BLaER1 treated with 17β-estradiol and CSF1 and Interleukin-3, amounts not matched to agents 10 nM and 100 nM (cell line): ENCODE measurements at regions not wholly inside any gene's neighbourhood (a gene's known extent, or its start where the extent isn't known, plus 50 kb on each side); places are given as distances from the start of the nearest gene placed in this dataset.
A peak's percentile ranks its signal among the peaks of the same experiment; 100 is the strongest.

ENCODE experiments used
- H3K27ac ChIP-seq, 11 experiments: shearing (Covaris generic); formaldehyde crosslinking; 2 replicates each; pipeline ENCODE4 v1.8.1; 2022
- H3K27me3 ChIP-seq, 11 experiments: shearing (Covaris generic); formaldehyde crosslinking; 2 replicates each; pipeline ENCODE4 v1.8.1; 2022
- H3K36me3 ChIP-seq, 11 experiments: shearing (Covaris generic); formaldehyde crosslinking; 2 replicates each; pipeline ENCODE4 v1.8.1; 2022
- H3K4me1 ChIP-seq, 10 experiments: shearing (Covaris generic); formaldehyde crosslinking; 2 replicates each; pipeline ENCODE4 v1.8.1; 2022
- H3K4me2 ChIP-seq, 11 experiments: shearing (Covaris generic); formaldehyde crosslinking; 2 replicates each; pipeline ENCODE4 v1.8.1; 2022
- H3K4me3 ChIP-seq, 10 experiments: shearing (Covaris generic); formaldehyde crosslinking; 2 replicates each; pipeline ENCODE4 v1.8.1; 2022
- H3K9ac ChIP-seq, 11 experiments: shearing (Covaris generic); formaldehyde crosslinking; 2 replicates each; pipeline ENCODE4 v1.8.1; 2022
- H3K9me3 ChIP-seq, 11 experiments: shearing (Covaris generic); formaldehyde crosslinking; replicated peaks in 1 of 11; 2 replicates each; pipeline ENCODE4 v1.8.1; 2022
- H4K20me1 ChIP-seq, 11 experiments: shearing (Covaris generic); formaldehyde crosslinking; 2 replicates each; pipeline ENCODE4 v1.8.1; 2022
- Cebpa-rat ChIP-seq, 11 experiments: shearing (Covaris generic); IDR thresholded peaks; 2 replicates each; pipeline ENCODE4 v1.8.1; 2022

DNA sequence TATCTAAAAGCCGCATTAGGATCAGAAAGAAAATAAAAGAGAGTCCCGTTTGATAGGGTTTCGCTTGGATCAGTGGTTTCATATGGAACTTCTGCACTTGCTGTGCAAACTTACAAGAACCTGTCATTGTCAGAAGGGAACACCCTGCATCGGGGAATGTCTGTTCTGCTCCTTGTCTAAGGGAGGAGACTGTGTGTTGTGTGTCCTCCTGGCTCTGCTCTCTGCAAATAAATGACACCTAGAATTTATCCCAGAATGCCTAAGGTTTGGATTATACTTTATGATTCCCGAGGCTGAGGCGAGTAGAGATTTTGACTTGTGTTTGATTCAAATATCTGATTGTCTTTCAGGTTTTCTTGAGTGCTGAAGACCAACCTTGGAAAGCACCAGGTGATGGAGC is 785.1 kb downstream of the GALR1 start:
- Histone ChIP-seq H3K27ac (no peak overlapping the region), H3K9me3 (peaks cover 0 to under 1% (median 0%) of the 10 kb centered on the region in 11 experiments; a peak in 1 of 22 replicates)
- no peak for TF ChIP-seq Cebpa-rat (IDR thresholded peaks at IDR 0.05)

DNA sequence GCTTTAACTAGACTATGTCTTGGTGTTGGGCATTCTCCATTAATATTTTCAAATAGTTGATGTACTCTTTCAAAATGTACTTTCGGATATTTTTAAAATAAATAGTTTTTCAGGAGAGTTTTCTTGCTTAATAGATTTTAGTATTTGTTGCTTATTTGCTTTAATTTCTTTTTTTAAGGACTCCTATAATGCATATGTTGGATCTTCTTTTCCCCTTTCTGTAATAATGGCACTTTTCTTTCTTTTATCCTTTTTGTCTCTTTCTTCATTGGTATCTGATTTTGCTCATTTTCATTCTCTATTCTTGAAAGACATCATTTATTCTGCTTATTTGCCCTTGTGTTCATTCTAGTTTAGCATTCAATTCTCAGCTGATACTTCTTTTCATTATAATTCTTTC is 791.6 kb downstream of the GALR1 start:
- Histone ChIP-seq H3K27me3 (no peaks in the 10 kb centered on the region), H3K9ac (no peak overlapping the region), H3K4me2 (no peak overlapping the region), H3K4me1 (peaks cover 0 to 8% (median 0%) of the 10 kb centered on the region in 10 experiments; a peak in 5 of 20 replicates), H3K27ac (no peak overlapping the region), H3K36me3 (no peaks in the 10 kb centered on the region), H3K4me3 (no peak overlapping the region), H4K20me1 (no peaks in the 10 kb centered on the region), H3K9me3 (peaks cover 19 to 33% (median 25%) of the 10 kb centered on the region in 11 experiments)
- TF ChIP-seq Cebpa-rat (IDR thresholded peaks at IDR 0.05) = no peak

More for the DNA sequence above, 785.1 kb downstream of the GALR1 start:
- Histone ChIP-seq H3K27me3 (no peaks in the 10 kb centered on the region), H3K36me3 (no peaks in the 10 kb centered on the region), H3K9ac (no peak overlapping the region), H3K4me2 (no peak overlapping the region), H3K4me3 (no peak overlapping the region), H4K20me1 (no peaks in the 10 kb centered on the region), H3K4me1 (peaks cover 0 to 7% (median 2%) of the 10 kb centered on the region in 10 experiments; a peak in 5 of 20 replicates)

DNA sequence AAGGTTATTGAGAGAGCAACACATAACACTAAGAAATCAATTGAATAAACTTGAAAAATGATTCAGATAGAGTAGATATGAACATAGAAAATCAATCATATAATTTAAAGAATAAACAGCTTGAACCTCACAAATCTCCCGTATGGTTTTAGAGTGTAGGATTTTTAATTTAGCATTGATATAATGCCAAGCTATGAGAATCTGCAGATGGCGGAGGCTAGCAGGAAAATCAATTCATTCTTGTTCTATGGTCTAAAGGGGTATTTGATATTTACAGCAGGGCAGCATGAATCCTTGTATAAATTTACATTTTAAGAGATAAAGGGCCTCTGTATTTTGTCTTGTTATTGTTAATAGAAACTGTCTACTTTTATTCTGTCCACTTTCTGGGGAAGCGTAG is 797.0 kb downstream of the GALR1 start:
- no peak overlapping the region for H3K4me2 ChIP-seq
- TF ChIP-seq Cebpa-rat (IDR thresholded peaks at IDR 0.05) = no peak
- peaks cover 10 to 17% (median 13%) of the 10 kb centered on the region in 11 experiments; a peak in 20 of 22 replicates for H3K9me3 ChIP-seq
- no peaks in the 10 kb centered on the region for H4K20me1 ChIP-seq
- no peak overlapping the region for H3K4me3 ChIP-seq
- H3K9ac ChIP-seq = no peak overlapping the region
- H3K36me3 ChIP-seq = no peaks in the 10 kb centered on the region
- no peaks in the 10 kb centered on the region for H3K27me3 ChIP-seq
- H3K4me1 ChIP-seq = peaks cover 0 to 8% (median 0%) of the 10 kb centered on the region in 10 experiments; a peak in 5 of 20 replicates
- no peak overlapping the region for H3K27ac ChIP-seq

DNA sequence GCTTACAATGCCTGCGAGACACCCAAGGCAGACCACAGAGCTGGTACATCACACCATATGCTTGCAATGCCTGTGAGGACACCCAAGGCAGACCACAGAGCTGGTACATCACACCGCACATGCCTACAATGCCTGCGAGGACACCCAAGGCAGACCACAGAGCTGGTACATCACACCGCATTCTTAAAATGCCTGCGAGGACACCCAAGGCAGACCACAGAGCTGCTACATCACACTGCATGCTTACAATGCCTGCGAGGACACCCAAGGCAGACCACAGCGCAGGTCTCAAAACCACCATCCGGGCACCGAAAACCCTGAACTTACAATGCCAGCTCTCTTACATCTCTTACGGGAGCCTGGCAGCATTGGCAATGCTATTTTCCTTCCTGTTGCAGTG is 799.6 kb downstream of the GALR1 start:
- no peaks in the 10 kb centered on the region for H3K27me3 ChIP-seq
- H3K9ac ChIP-seq = no peak overlapping the region
- no peak overlapping the region for H3K27ac ChIP-seq
- no peaks in the 10 kb centered on the region for H3K36me3 ChIP-seq
- H4K20me1 ChIP-seq = no peaks in the 10 kb centered on the region
- H3K4me1 ChIP-seq = no peaks in the 10 kb centered on the region
- TF ChIP-seq Cebpa-rat (IDR thresholded peaks at IDR 0.05) = no peak
- no peak overlapping the region for H3K4me2 ChIP-seq
- no peaks in the 10 kb centered on the region for H3K9me3 ChIP-seq
- no peak overlapping the region for H3K4me3 ChIP-seq

DNA sequence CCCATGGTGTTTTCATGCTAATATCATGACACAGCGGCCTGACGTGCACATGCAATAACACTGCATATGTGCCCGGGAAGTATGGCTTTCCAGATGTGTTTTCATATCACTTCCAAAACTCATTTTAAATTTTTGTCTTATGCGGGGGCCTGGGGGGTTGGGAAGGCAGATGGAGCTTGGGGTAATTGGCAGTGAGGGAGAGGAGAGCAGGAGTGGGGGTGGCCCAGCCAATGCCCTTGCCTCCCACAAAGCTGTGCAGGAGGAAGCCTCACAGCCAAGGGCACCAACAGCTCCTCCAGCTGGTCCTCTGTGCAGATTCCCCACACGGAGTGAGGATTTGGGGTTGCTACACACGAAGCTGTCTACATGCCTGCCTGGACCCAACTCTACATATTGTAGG is 805.2 kb downstream of the GALR1 start:
- no peak for TF ChIP-seq Cebpa-rat (IDR thresholded peaks at IDR 0.05)
- H3K27ac ChIP-seq = no peak overlapping the region
- no peak overlapping the region for H3K9ac ChIP-seq
- no peaks in the 10 kb centered on the region for H3K36me3 ChIP-seq
- H3K4me2 ChIP-seq = no peak overlapping the region
- no peaks in the 10 kb centered on the region for H4K20me1 ChIP-seq
- H3K4me3 ChIP-seq = no peak overlapping the region
- no peaks in the 10 kb centered on the region for H3K27me3 ChIP-seq
- no peaks in the 10 kb centered on the region for H3K9me3 ChIP-seq
- no peaks in the 10 kb centered on the region for H3K4me1 ChIP-seq

DNA sequence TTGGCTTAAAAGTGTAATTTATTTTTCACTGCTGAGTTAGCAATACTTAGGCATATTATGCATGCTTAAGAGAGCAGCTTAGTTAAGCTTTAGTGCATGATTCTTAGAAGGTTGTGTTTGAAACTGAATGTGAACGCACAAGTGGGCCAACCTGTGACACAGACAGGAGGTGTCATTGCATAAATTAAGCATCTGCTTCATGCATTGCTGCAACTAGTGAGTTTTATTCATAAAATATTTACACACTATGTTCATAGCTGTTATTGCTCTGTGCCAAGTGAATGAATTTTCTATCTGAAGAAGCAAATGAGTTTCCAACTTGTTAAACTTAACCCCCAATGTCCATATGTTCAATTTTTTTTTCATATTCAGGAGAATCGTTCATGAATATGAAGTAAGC is 806.4 kb downstream of the GALR1 start:
- no peak overlapping the region for H3K27ac ChIP-seq
- H3K36me3 ChIP-seq = no peaks in the 10 kb centered on the region
- no peaks in the 10 kb centered on the region for H4K20me1 ChIP-seq
- no peak overlapping the region for H3K9ac ChIP-seq
- no peaks in the 10 kb centered on the region for H3K27me3 ChIP-seq
- no peak for TF ChIP-seq Cebpa-rat (IDR thresholded peaks at IDR 0.05)
- no peaks in the 10 kb centered on the region for H3K4me1 ChIP-seq
- no peak overlapping the region for H3K4me3 ChIP-seq
- no peak overlapping the region for H3K4me2 ChIP-seq
- no peaks in the 10 kb centered on the region for H3K9me3 ChIP-seq

DNA sequence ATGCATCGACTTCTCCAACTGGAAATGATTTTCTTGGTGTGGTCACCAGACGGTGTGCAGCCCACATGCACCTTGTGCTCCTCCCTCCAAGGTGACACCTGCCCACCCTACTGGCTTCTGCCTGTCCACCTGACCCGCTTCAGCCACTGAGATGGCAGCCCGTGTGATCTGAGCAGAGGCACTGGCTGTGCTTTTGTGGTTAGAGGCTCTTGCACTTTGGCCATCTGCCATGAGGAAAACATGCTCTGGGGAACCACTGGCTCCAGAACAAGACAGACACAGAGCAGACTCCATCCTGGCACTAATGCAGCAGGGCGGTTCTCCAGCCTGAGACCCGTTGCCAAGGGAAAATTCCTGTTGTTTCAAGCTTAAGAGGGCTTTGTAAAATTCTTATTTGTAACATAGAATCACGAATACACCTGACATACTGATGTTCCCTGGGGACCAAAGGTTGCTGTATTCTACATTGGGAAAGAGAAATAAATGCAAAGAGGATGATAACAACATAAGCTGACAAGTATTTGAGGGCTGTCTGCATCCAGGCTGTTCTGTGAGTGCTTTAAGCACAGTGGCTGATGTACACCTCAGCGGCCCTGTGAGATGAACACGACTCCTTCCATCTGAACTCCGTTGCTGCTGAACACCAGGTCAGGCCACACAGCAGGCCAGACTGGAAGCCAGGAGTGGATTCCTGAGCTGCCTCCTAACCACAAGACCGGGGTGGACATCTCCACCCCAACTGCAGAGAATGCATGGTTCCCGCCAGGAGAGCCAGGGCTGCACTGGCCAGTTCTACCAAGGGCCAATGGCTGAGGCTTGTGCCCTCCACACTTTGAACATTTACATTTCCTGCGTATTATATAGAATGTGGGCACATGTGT is 820.4 kb downstream of the GALR1 start:
- H3K4me2 ChIP-seq = 0 out of 22 replicates have a peak overlapping the region, but pooled peaks of 1 of the 11 experiments have one; percentile 3
- no peaks in the 10 kb centered on the region for H4K20me1 ChIP-seq
- H3K4me1 ChIP-seq = peaks cover 0 to 6% (median 0%) of the 10 kb centered on the region in 10 experiments; a peak in 2 of 20 replicates
- H3K27ac ChIP-seq = no peak overlapping the region
- H3K4me3 ChIP-seq = no peak overlapping the region
- no peaks in the 10 kb centered on the region for H3K36me3 ChIP-seq
- H3K9ac ChIP-seq = no peak overlapping the region
- H3K9me3 ChIP-seq = peaks cover 0 to 8% (median 0%) of the 10 kb centered on the region in 11 experiments; a peak in 6 of 22 replicates
- no peaks in the 10 kb centered on the region for H3K27me3 ChIP-seq
- TF ChIP-seq Cebpa-rat (IDR thresholded peaks at IDR 0.05) = no peak

DNA sequence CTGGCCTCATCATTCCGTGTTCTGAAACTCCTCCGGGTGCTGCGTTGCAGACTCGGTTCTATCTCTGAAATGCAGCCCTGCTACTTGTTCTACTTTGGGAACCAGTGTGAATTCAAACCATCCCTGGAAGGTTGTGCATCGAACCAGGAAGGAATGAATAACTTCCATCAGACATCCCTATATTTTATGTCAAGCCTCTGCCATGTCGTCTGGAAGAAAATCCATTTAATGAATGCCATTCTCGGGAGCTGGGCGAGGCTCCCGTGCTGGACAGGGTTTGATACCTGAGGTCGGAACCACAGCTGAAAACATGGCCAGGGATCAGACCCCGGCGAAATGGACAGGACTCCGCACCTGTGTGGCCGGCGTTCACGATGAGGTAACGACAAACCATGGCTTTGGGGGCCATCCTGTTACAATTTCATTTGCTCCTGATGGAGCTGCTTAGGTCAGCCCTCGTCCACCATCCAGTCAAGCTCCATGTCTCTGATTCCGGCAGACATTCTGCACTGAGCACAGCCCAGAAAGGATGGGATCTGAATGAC is 821.6 kb downstream of the GALR1 start:
- Histone ChIP-seq H3K36me3 (no peaks in the 10 kb centered on the region), H4K20me1 (no peaks in the 10 kb centered on the region), H3K9ac (no peak overlapping the region), H3K27me3 (no peaks in the 10 kb centered on the region), H3K4me3 (no peak overlapping the region), H3K4me2 (no peak overlapping the region), H3K27ac (no peak overlapping the region), H3K4me1 (peaks cover 0 to 6% (median 0%) of the 10 kb centered on the region in 10 experiments; a peak in 2 of 20 replicates), H3K9me3 (peaks cover 0 to 8% (median 0%) of the 10 kb centered on the region in 11 experiments; a peak in 6 of 22 replicates)
- no peak for TF ChIP-seq Cebpa-rat (IDR thresholded peaks at IDR 0.05)

DNA sequence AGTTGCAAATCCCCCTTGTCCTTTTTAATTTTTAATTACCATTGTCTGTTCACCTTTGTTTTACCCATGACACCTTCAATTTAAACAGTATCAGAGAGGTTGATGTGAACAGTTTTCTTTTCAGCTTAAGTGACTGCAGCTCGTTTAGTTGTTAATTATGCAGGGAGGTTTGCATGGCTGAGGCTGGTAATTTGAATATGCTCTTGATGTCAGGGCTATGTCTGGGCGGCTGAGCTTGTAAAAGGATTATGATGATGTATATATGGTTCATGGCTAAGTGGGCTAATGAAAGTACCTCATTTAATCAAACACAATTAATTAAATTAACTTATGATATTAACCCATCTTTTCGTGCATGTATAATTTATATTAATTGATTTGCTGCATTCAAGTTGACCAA is 822.1 kb downstream of the GALR1 start:
- Histone ChIP-seq H3K9me3 (peaks cover 0 to 7% (median 0%) of the 10 kb centered on the region in 11 experiments; a peak in 6 of 22 replicates), H3K27me3 (no peaks in the 10 kb centered on the region), H3K4me2 (no peak overlapping the region), H3K36me3 (no peaks in the 10 kb centered on the region), H3K27ac (no peak overlapping the region), H3K4me1 (peaks cover 0 to 6% (median 0%) of the 10 kb centered on the region in 10 experiments; a peak in 2 of 20 replicates), H3K9ac (no peak overlapping the region), H3K4me3 (no peak overlapping the region), H4K20me1 (no peaks in the 10 kb centered on the region)
- TF ChIP-seq Cebpa-rat (IDR thresholded peaks at IDR 0.05) = no peak
